ENCODE measurements at regions not wholly inside any gene's neighbourhood (a gene's known extent, or its start where the extent isn't known, plus 50 kb on each side); places are given as distances from the start of the nearest gene placed in this dataset.

DNA sequence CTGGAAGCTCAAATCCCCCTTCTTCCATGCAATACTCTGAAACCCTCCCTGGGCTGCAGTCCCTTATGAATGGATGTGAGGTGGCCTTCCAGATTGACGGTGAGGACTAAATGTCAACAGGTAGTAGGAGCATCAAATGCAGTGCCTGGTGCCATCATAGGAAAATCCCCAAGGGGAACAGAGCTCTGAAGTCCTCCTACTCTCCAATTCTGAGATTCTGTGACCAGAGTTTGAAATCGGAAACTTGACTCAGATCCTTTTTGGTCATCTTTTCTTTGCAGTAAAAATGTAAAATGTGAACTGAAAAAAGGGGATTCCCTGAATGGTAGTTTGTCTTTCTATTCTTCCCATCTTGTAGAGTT is 68.8 kb upstream of the TJP1 start:
- no peak for DNase-seq
- intact Hi-C loops (cut with DNase I) = no loop called here

DNA sequence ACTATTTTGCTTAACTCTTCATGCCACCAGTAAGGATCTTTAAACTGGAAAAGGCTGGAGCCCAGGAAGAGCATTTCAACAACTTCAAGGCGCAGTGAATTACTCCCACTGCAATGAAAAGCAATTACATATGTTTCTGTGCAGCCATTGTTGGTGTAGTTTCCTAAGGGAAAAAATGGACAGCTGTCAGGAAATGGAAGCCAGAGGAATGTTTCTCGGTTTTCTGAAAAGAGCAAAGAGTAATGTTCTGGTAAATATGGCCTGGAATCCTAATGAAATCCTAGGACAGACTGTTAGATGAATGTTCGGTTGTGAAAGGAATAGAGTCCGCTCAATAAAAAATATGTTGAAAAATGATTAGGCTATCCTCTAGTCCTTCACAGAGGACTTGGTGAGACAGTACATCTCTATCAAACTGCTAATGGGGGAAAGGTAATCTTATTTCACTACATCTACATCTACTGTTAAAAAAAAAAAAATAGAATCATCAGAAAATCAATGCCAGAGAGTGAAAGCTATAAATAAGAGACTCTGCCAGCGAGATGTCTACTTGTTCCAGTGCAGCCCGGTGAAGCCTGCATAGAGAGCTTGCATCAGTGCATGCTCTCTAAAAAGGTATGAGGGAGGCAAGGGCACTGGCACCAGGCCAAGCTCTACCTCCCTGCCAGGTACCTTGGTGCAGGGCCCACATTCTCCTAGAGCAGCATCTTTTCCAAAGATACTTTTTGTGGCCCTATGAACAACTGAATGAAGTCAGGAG is 68.2 kb upstream of the TJP1 start:
- intact Hi-C loops (cut with DNase I) = no loop called here
- DNase-seq = peak in 21 of 42 donors; percentile 26 to 78 (median 59)

DNA sequence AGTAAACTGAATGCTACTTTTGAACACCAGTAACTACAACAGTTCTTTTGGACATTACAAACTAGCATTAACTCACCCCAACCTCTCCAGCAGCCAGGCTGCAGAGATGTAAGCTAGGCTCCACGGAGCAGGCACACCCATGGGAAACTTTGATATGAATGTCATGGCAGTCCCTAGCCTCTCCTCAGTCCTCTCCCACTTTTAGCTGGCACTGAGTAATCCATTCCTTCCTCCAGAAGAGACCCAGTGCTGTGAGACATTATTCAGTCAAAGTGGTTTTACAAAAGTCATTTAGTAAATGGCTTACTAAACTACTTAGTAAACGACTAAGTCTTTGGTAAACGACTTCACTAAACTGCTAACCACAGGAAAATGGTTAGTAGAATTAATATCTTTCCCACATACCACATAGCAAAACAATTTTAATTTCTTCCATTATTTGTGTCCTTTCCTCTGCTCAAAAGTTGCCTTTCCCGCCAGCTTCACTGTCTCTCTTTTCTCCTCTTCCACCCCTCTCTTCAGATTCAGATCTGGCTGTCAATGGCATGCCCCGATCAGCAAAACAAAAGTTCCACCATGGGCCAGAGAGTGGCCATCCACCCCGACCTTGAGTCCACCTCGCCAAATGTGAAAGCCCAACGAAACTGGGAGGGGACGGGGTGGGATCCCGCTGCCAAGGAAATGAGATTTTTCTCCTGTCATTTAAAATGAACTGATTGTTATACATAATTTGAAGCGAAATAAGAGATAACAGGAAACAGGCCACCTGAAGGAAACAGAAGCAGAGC is 67.5 kb upstream of the TJP1 start:
- intact Hi-C loops (cut with DNase I) = no loop called here
- no peak for DNase-seq

DNA sequence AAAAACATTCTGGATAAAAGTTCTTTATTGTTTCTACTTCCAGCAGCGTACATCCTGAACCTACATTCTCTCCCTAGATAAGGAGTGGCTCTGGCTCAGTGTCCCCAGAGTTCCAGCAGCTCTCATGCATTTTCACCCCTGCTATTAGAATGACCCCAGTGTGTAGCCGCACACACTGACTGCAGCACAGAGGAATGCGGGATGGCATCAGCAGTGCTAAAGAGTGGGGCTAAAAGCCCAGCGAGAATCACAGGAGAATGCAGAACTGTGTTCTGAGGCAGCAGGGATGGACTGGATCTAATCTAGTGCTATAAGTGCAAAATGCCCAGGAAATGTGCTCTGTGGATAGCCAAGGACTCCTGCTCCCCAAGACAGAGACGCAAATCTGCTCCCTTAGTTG is 66.4 kb upstream of the TJP1 start:
- intact Hi-C loops (cut with DNase I) = no loop called here
- peak in 29 of 42 donors; percentile 32 to 80 (median 49) for DNase-seq

DNA sequence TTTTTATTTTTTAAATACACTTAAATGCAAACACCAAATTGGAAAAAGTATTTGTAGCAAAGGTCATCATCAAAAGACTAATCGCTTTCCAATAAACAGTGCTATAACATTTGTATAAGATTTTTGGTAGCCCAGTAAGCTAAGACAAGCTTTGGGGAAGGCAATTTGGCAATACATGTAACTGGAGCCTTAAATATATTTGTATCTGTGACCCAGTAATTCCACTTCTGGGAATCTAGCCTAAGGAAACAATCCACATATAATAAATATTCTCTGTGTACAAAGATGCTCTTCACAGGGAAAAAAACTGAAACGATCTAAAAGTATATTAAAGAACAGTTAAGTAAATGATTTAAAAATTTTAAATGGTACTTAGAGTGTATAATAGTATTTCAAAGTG is 65.5 kb upstream of the TJP1 start:
- DNase-seq = no peak
- intact Hi-C loops (cut with DNase I) = no loop called here

DNA sequence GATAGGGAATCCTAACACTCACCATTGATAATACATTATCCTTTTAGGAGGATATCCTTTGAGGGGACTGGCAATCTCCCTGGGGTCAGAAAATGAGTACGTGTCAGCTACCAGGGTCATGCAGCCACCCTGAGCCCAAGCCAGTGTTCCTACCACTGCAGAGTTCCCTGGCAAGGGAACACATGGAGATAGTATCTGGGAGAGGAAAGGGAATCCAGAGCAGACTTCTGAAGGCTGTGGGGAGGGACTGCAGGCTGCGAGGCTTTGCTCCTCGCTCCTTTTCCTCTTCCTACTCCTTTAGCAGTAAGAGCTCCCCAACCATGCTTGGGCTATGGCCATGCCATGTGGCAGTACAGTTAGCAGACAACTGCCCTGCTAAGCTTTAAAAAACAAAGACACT is 62.9 kb upstream of the TJP1 start:
- peak in 1 of 42 donors; percentile 24 for DNase-seq
- intact Hi-C loops (cut with DNase I) = no loop called here

DNA sequence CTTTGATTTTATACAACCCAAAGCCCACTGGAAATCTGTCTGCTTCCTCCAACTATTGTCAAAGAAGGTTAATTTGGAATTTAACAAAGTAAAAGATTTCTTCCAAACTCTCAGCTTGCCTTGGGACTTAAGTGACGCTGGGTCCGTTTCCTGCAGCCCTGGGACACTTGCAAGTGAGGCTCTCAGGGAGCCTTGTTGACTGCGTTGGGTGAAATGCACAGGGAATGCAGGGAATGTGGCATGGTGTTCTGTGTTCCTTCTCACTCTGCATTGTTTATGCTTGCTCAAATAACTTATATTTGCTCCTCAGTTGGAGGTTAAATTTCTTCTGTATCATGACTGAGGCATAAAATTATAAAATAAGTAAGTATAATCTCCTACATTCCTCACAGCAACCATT is 60.9 kb upstream of the TJP1 start:
- intact Hi-C loops (cut with DNase I) = no loop called here
- no peak for DNase-seq

DNA sequence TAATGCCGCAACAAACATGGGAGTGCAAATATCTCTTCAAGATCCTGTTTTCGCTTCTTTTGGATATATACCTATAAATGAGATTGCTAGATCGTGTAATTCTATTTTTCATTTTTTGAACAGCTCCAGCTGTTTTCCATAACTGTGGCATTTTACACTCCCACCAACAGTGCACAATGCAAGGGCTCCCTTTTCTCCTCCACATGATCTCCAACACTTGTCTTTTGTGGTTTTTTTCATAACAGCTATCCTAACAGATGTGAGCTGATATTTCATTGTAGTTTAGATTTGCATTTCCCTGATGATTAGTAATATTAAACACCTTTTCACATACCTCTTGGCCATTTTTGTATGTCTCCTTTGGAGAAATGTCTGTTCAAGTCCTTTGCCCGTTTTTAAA is 58.6 kb upstream of the TJP1 start:
- intact Hi-C loops (cut with DNase I) = no loop called here
- no peak for DNase-seq

DNA sequence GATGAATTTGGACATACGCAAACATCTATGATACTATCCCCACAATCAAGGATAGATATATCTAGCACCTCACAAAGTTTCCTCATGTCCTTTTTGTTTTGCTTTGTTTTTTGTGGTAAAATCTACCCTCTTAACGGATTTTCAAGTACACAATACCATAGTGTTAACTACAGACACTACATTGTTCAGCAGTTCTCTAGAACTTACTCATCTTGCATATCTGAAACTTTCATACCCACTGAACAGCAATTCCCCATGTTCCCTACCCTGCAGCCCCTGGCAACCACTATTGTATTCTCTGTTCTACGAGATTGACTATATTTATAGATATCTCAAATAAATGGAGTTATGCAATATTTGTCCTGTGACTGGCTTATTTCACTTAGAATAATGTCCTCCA is 58.1 kb upstream of the TJP1 start:
- intact Hi-C loops (cut with DNase I) = no loop called here
- no peak for DNase-seq

DNA sequence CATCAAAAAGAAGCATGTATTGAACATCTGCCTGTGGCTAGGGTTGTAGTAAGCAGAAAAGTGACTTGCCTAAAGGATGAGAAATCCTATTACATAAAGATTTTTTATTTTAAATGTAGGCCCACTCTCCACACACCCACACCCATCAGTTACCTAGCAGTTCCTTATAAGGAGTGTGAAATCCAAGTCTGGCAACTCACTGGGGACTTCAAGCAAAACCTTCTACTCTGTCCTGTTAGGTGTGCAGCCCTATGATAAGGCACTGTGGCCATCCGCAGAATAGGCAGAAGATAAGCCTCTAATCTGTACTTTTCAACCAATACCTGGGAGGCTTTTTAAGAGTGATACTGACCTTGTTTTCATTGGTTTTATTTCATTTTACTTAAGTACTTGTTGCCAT is 52.7 kb upstream of the TJP1 start:
- DNase-seq = peak in 4 of 42 donors; percentile 45 to 64 (median 55)
- intact Hi-C loops (cut with DNase I) = no loop called here

DNA sequence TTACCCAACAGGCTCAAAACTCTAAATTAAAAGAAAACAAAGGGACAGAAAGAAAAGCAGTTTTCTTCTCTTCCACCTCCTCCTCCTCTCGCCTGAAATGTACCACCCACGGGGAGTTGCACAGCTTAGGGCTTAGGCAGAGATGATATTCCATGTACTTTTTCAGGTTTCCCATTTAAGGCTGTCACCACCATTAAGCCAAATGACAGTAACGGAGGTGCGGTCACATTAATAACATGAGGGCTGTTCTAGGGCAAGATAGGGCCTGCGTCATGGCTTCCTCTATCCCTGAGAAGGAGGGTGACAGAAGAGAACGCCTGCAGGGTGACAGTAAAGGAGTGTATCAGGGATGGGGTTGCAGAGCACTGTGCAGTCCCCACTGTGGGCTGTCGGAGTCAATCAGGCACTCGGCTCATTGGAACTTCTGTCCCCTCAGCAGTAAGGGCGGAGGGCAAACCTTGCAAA is 51.7 kb upstream of the TJP1 start:
- intact Hi-C loops (cut with DNase I) = no loop called here
- DNase-seq = peak in 36 of 42 donors; percentile 26 to 89 (median 64)

DNA sequence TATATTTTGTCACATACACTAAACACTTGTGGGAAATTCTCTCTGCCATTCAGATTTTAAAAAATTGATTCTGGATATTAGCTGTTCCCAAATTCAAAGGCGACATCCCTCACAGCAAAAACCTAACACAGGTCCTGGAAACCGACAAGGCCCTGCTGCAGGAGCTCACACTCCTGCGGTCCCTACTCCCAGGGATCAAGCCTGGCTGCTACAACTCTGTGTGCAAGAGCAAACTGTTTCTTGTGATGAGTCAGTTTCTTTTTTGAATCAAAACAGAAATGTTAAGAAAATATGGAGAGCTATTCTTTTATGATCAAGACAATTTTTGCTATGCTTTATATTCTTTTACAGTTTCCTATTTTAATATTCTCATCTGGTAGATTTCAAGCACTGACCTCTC is 51.0 kb upstream of the TJP1 start:
- DNase-seq = no peak
- intact Hi-C loops (cut with DNase I) = no loop called here

DNA sequence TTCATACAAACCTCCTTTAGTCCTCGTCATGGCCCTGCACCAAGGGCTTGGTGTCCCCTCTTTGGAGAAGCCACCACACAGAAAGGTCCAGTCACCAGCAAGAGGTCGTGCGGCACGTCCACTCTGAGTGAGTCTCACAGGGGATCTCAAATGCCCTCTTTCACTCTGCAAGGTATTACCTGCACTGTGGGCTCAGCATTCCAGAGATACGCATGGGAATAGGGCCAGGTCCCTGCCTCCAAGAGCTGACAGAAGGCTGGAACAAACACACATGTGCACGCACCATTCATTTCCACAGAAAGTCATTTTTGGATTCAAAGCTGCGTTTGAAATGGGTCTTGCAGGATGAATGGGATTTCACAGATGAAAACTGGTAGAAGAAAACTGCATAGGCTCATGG is 50.4 kb upstream of the TJP1 start:
- DNase-seq = no peak
- intact Hi-C loops (cut with DNase I) = no loop called here

Data from head of caudate nucleus (tissue), 42 donors.